HG02970 (cell line): ENCODE measurements at regions not wholly inside any gene's neighbourhood (a gene's known extent, or its start where the extent isn't known, plus 50 kb on each side); places are given as distances from the start of the nearest gene placed in this dataset.
"Not testable (repeated sequence)": the region's sequence is repeated elsewhere in the genome, so short reads cannot be mapped to it uniquely, and the experiment has no call there.

Experiments used
- ATAC-seq: cut with Tn5 transposase; IDR thresholded peaks from one replicate; pipeline ENCODE4 v1.9.1; 2021; ENCODE audit warnings: mild to moderate bottlenecking, moderate library complexity, moderate number of reproducible peaks; ENCODE audit not compliant: unreplicated experiment, low FRiP score

GRCh38 chr2:40043641-40044040, 264.6 kb upstream of the THUMPD2 start:
- ATAC-seq = no peak

GRCh38 chr2:40043191-40043590, 264.1 kb upstream of the THUMPD2 start:
- no peak for ATAC-seq

DNA sequence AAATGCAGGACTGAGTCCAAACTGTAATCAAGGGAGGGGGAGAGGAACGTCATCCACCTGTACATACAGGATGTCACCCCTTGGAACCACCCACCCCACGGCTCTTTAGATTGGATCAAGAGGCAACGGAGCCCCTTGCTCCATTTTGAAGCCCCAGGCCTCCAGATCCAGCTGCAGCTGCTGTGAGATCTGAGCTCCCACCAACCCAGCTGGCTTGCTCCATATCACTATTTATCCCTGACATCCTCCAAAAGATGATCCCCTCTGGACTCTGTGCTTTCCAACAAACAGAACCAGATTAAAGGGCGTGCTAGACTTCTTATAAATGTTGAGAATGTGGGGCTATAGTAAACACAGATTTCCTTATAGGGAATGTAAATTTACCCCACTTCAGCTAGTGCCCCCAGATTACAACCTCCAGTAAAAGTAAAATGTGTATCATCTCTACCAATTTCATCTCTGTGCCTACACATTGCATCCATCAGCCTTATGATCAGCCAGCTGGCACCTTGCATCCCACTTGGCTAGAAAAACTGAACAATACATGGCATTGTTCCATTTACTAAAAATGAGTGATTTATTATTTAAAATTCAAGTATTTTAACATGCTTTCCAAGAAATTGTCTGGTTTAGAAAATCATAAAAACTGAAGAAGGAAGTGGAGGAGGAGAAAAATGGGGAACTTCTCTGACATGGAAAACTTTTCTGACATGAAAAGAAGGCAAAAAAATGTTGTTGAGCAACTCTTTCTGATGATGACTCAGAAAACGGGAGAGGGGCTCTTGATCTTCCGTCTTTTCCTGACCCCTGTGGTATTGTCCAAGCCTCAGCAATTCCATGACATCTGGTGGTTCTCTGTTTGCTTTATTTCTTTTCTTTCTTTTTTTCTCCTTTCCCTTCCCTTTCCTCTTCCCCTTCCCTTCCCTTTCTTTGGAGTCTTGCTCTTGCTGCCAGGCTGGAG, 262.6 kb upstream of the THUMPD2 start:
- ATAC-seq = no peak

GRCh38 chr2:40039549-40039948, 260.5 kb upstream of the THUMPD2 start:
- ATAC-seq = no peak

GRCh38 chr2:40038646-40039045, 259.6 kb upstream of the THUMPD2 start:
- ATAC-seq = no peak

- ATAC-seq = no peak
Measured at GRCh38 chr2:40037303-40037702, 258.2 kb upstream of the THUMPD2 start.

- ATAC-seq = no peak
Measured at GRCh38 chr2:40036241-40036640, 257.2 kb upstream of the THUMPD2 start.

DNA sequence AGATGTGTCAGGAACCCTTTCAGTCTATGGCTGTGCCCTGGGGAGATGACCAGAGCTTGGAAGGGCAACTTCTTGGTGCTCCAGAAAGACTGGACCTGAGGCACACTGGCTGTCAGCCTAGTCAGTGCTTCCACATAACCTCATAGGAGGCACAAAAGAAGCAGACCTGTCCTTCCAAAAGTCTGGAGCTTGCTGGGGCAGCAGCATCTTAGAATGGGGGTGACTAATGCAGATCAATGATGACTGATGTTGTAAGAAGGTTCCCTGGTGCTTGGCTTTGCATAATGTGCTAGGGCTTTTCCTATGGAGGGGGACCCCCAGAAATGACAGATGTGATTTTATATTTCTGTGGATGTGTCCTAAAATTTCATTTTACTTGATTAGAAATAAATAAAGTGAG, 255.7 kb upstream of the THUMPD2 start:
- no peak for ATAC-seq

GRCh38 chr2:40034198-40034597, 255.1 kb upstream of the THUMPD2 start:
- no peak for ATAC-seq

- ATAC-seq = no peak
Measured at GRCh38 chr2:40033781-40034180, 254.7 kb upstream of the THUMPD2 start.

DNA sequence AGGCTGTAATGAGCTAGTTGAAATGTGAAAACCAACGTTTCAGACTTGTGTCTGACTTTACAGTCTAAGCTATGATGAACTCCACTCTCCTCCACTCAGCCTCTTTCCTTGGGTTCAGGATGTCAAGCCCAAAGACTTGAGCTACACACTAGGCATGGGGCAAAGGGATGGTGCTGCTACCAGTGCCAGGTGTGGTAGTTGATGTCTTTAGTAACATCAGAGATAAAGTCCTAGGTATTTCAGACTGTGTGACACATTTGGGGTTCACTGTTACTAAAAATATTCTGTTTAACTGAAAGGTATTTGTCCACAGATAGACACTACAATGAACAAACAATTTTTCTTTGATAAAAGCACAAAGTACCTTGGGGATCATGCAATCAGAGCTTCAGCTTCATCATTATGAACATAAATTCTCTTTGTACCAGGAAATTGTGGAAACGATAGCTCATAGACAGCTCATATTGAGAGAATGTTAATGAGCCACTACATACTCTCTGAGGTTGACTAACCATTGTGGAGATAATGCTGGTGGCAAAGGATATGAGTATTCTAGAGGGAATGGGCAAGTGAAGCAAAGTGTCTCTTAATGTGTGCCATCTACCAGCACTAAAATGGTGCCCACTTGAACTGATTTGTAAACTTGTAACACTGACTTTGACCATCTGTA, 253.7 kb upstream of the THUMPD2 start:
- ATAC-seq = no peak

GRCh38 chr2:40030456-40030975, 251.5 kb upstream of the THUMPD2 start:
- ATAC-seq = no peak

- ATAC-seq = peak; percentile 51
Measured at GRCh38 chr2:40028792-40029488, 249.9 kb upstream of the THUMPD2 start.

- ATAC-seq = no peak
Measured at GRCh38 chr2:40027968-40028367, 248.9 kb upstream of the THUMPD2 start.

- ATAC-seq = not testable (repeated sequence)
Measured at GRCh38 chr2:40025276-40025675, 246.2 kb upstream of the THUMPD2 start.

GRCh38 chr2:40020997-40021396, 241.9 kb upstream of the THUMPD2 start:
- ATAC-seq = no peak

- no peak for ATAC-seq
Measured at GRCh38 chr2:40016151-40016885, 237.3 kb upstream of the THUMPD2 start.

GRCh38 chr2:40013962-40014361, 234.9 kb upstream of the THUMPD2 start:
- ATAC-seq = not testable (repeated sequence)

DNA sequence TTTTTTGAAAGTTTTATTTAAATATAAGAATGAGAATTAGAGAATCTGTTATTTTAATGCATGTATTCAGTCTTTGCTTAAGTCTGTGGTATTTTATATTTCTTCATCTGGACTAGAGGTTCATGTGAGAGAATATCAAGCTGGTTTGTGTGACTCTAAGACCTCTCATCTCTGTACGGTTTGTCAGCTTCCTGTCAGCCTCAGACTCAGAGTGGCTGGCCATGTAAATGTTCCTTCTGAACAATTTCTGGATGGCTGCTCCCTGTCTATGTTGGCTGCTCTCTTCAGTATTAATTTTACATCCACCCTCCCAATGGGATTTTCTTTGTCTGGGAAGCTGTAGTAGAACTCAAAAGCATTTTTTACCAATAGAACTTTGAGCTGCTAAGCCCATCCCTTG, 225.3 kb upstream of the THUMPD2 start:
- ATAC-seq = no peak

- ATAC-seq = no peak
Measured at GRCh38 chr2:40002339-40002738, 223.3 kb upstream of the THUMPD2 start.
